Neural cell (in vitro differentiated cells): ENCODE measurements at regions not wholly inside any gene's neighbourhood (a gene's known extent, or its start where the extent isn't known, plus 50 kb on each side); places are given as distances from the start of the nearest gene placed in this dataset.

ENCODE experiments used
- CTCF ChIP-seq: fragments of 450-650 bp; IDR thresholded peaks from 2 replicates; pipeline ENCODE4 v1.5.1; 2014; ENCODE audit warnings: antibody characterized with exemption, mild to moderate bottlenecking, moderate library complexity; ENCODE audit not compliant: poor library complexity, severe bottlenecking
- EP300 ChIP-seq: fragments of 450-650 bp; conservative IDR thresholded peaks from 2 replicates; pipeline ENCODE4 v1.6.1; 2014; ENCODE audit warnings: antibody characterized with exemption, mild to moderate bottlenecking, moderate library complexity; ENCODE audit not compliant: poor library complexity, severe bottlenecking
- EZH2 ChIP-seq: fragments of 200-600, 300-800 bp; shearing (Covaris generic), sonication (generic); IDR thresholded peaks from 2 replicates; pipeline ENCODE4 v1.6.1; 2014; ENCODE audit warnings: antibody characterized with exemption, low read length, borderline replicate concordance, mild to moderate bottlenecking; ENCODE audit not compliant: insufficient read depth, poor library complexity, severe bottlenecking
- MXI1 ChIP-seq: fragments of 450-650 bp; conservative IDR thresholded peaks from 2 replicates; pipeline ENCODE4 v1.6.1; 2014; ENCODE audit warnings: antibody characterized with exemption, mild to moderate bottlenecking; ENCODE audit not compliant: poor library complexity, severe bottlenecking
- POLR2AphosphoS5 ChIP-seq: IDR thresholded peaks from 2 replicates; pipeline ENCODE4 v1.6.1; 2012
- RAD21 ChIP-seq: fragments of 450-650 bp; conservative IDR thresholded peaks from 2 replicates; pipeline ENCODE4 v1.6.1; 2014; ENCODE audit warnings: antibody characterized with exemption, mild to moderate bottlenecking, moderate library complexity
- TF ChIP-seq, protein P1 (sequence below): IDR thresholded peaks from 2 replicates; pipeline ENCODE4 v1.6.1; 2012; ENCODE audit warnings: borderline replicate concordance

- TF ChIP-seq EZH2 (no peak), CTCF (no peak), RAD21 (peak; percentile 22), EP300 (no peak), MXI1 (no peak), POLR2AphosphoS5 (no peak)
- TF ChIP-seq, protein P1, sequence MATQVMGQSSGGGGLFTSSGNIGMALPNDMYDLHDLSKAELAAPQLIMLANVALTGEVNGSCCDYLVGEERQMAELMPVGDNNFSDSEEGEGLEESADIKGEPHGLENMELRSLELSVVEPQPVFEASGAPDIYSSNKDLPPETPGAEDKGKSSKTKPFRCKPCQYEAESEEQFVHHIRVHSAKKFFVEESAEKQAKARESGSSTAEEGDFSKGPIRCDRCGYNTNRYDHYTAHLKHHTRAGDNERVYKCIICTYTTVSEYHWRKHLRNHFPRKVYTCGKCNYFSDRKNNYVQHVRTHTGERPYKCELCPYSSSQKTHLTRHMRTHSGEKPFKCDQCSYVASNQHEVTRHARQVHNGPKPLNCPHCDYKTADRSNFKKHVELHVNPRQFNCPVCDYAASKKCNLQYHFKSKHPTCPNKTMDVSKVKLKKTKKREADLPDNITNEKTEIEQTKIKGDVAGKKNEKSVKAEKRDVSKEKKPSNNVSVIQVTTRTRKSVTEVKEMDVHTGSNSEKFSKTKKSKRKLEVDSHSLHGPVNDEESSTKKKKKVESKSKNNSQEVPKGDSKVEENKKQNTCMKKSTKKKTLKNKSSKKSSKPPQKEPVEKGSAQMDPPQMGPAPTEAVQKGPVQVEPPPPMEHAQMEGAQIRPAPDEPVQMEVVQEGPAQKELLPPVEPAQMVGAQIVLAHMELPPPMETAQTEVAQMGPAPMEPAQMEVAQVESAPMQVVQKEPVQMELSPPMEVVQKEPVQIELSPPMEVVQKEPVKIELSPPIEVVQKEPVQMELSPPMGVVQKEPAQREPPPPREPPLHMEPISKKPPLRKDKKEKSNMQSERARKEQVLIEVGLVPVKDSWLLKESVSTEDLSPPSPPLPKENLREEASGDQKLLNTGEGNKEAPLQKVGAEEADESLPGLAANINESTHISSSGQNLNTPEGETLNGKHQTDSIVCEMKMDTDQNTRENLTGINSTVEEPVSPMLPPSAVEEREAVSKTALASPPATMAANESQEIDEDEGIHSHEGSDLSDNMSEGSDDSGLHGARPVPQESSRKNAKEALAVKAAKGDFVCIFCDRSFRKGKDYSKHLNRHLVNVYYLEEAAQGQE = no peak
Observed at GRCh38 chr7:67912437-67912836, 915.8 kb downstream of the TYW1 start.
